Prostate gland (tissue), 2 donors: ENCODE measurements at regions not wholly inside any gene's neighbourhood (a gene's known extent, or its start where the extent isn't known, plus 50 kb on each side); places are given as distances from the start of the nearest gene placed in this dataset.

Experiments
- DNase-seq: peaks from one replicate; pipeline ENCODE4 v3.0.0-alpha.2; 2019; ENCODE audit warnings: low spot score
- H3K27ac ChIP-seq, 2 donors: fragments of 200-600 bp; sonication (generic); 2 replicates each; pipeline ENCODE4 v1.5.1; 2017 to 2019
- H3K27me3 ChIP-seq: fragments of 200-600 bp; sonication (generic); replicated peaks from 2 replicates; pipeline ENCODE4 v1.5.1; 2019; ENCODE audit not compliant: insufficient read depth
- H3K36me3 ChIP-seq, 2 donors: fragments of 200-600 bp; sonication (generic); 1 replicate in 1 of 2; 2 replicates in 1 of 2; pipeline versions ENCODE4 v1.5.1 to v1.8.1; 2017 to 2019
- H3K4me1 ChIP-seq: fragments of 200-600 bp; sonication (generic); replicated peaks from 2 replicates; pipeline ENCODE4 v1.5.1; 2019
- H3K4me3 ChIP-seq, 2 donors: fragments of 200-600 bp; sonication (generic); 2 replicates each; pipeline ENCODE4 v1.5.1; 2017 to 2019
- H3K9me3 ChIP-seq: fragments of 200-600 bp; sonication (generic); 2 replicates; pipeline ENCODE4 v1.5.1; 2017
- CTCF ChIP-seq, 4 experiments: fragments of 200-600 bp in 2 of 4; fragments of 450-650 bp in 2 of 4; sonication (generic) in 2 of 4; IDR thresholded peaks; 1 replicate in 3 of 4; 2 replicates in 1 of 4; pipeline ENCODE4 v1.5.1; 2016 to 2019; ENCODE audit warnings: antibody characterized with exemption in 4 of 4, mild to moderate bottlenecking in 2 of 4, moderate library complexity in 2 of 4
- POLR2A ChIP-seq: fragments of 450-650 bp; IDR thresholded peaks from one replicate; pipeline ENCODE4 v1.6.1; 2016; ENCODE audit warnings: antibody characterized with exemption, mild to moderate bottlenecking
- POLR2AphosphoS5 ChIP-seq: sonication (generic); formaldehyde crosslinking; IDR thresholded peaks from one replicate; pipeline ENCODE4 v1.6.1; 2017; ENCODE audit warnings: antibody characterized with exemption
- WGBS: methylation state at CpG from one replicate; pipeline ENCODE4 v1.1.5; 2018; 5-methylcytosine and 5-hydroxymethylcytosine counted together
- intact Hi-C: fragments of 100-400 bp; cut with DNase I; formaldehyde crosslinking; loops from one replicate; pipeline ENCODE4 v1.14.2; 2022

GRCh38 chr4:29002151-29002550 lies 1718.0 kb upstream of the PCDH7 start:
- no peaks in the 10 kb centered on the region for H3K4me1 ChIP-seq
- no peak overlapping the region for H3K4me3 ChIP-seq
- H3K36me3 ChIP-seq: no peaks in the 10 kb centered on the region
- no peaks in the 10 kb centered on the region for H3K9me3 ChIP-seq
- no peaks in the 10 kb centered on the region for H3K27me3 ChIP-seq
- intact Hi-C loops: no loop called here
- no peak for DNase-seq
- TF ChIP-seq POLR2AphosphoS5: no peak
- no peak for TF ChIP-seq CTCF (IDR thresholded peaks at IDR 0.05)
- no peak for TF ChIP-seq POLR2A
- H3K27ac ChIP-seq: no peak overlapping the region

- DNase-seq: no peak
- intact Hi-C loops: no loop called here
- no peaks in the 10 kb centered on the region for H3K27me3 ChIP-seq
- no peaks in the 10 kb centered on the region for H3K4me1 ChIP-seq
- no peaks in the 10 kb centered on the region for H3K9me3 ChIP-seq
- TF ChIP-seq POLR2A (no peak), POLR2AphosphoS5 (no peak)
- no peak overlapping the region for H3K27ac ChIP-seq
- H3K4me3 ChIP-seq: no peak overlapping the region
- H3K36me3 ChIP-seq: no peaks in the 10 kb centered on the region
- 85% methylated on average over 4 of the region's 4 CpGs for WGBS
These were observed 1714.3 kb upstream of the PCDH7 start for GRCh38 chr4:29005838-29006237.

- no peaks in the 10 kb centered on the region for H3K27me3 ChIP-seq
- DNase-seq: no peak
- H3K4me1 ChIP-seq: no peaks in the 10 kb centered on the region
- no peaks in the 10 kb centered on the region for H3K9me3 ChIP-seq
- WGBS: 71% methylated on average over 5 of the region's 5 CpGs
- H3K27ac ChIP-seq: no peak overlapping the region
- intact Hi-C loops: no loop called here
- H3K36me3 ChIP-seq: no peaks in the 10 kb centered on the region
- TF ChIP-seq CTCF (IDR thresholded peaks at IDR 0.05) (no peak), POLR2AphosphoS5 (no peak), POLR2A (no peak)
- H3K4me3 ChIP-seq: no peak overlapping the region
These were observed 1710.3 kb upstream of the PCDH7 start for GRCh38 chr4:29009908-29010307.

- no peak overlapping the region for H3K4me3 ChIP-seq
- WGBS: 85% methylated on average over 2 of the region's 2 CpGs
- no peak for DNase-seq
- H3K36me3 ChIP-seq: no peaks in the 10 kb centered on the region
- H3K27me3 ChIP-seq: no peaks in the 10 kb centered on the region
- no peak for TF ChIP-seq POLR2AphosphoS5
- no peak for TF ChIP-seq POLR2A
- TF ChIP-seq CTCF (IDR thresholded peaks at IDR 0.05): no peak
- intact Hi-C loops: no loop called here
- no peaks in the 10 kb centered on the region for H3K9me3 ChIP-seq
- H3K4me1 ChIP-seq: no peaks in the 10 kb centered on the region
- no peak overlapping the region for H3K27ac ChIP-seq
These were observed 1706.8 kb upstream of the PCDH7 start for GRCh38 chr4:29013341-29013740.

- Histone ChIP-seq H3K9me3 (no peaks in the 10 kb centered on the region), H3K4me3 (no peak overlapping the region), H3K36me3 (no peaks in the 10 kb centered on the region), H3K27me3 (no peaks in the 10 kb centered on the region), H3K27ac (no peak overlapping the region), H3K4me1 (no peaks in the 10 kb centered on the region)
- DNase-seq: no peak
- 91% methylated on average over 4 of the region's 4 CpGs for WGBS
- TF ChIP-seq POLR2A: no peak
- TF ChIP-seq POLR2AphosphoS5: no peak
- no peak for TF ChIP-seq CTCF (IDR thresholded peaks at IDR 0.05)
- intact Hi-C loops: no loop called here
These were observed 1705.6 kb upstream of the PCDH7 start for GRCh38 chr4:29014555-29014954.
